ENCODE measurements at regions not wholly inside any gene's neighbourhood (a gene's known extent, or its start where the extent isn't known, plus 50 kb on each side); places are given as distances from the start of the nearest gene placed in this dataset.

DNA sequence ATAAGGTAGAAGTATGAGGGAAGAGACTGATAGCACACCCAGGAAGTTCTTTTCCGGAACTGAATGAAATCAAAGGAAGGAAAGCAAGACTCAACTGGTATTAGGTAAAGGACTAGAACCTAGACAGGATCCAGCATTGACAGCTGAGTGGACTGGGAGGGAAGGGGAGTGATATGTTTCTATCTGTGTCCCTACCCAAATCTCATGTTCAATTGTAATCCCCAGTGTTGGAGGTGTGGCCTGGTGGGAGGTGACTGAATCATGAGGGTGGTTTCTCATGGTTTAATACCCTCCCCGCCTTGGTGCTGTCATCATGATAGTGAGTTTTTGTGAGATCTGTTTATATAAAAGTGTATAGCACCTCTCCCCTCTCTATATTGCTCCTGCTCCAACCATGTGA is 415.9 kb upstream of the KCNMB2 start:
- TF ChIP-seq, protein P1, sequence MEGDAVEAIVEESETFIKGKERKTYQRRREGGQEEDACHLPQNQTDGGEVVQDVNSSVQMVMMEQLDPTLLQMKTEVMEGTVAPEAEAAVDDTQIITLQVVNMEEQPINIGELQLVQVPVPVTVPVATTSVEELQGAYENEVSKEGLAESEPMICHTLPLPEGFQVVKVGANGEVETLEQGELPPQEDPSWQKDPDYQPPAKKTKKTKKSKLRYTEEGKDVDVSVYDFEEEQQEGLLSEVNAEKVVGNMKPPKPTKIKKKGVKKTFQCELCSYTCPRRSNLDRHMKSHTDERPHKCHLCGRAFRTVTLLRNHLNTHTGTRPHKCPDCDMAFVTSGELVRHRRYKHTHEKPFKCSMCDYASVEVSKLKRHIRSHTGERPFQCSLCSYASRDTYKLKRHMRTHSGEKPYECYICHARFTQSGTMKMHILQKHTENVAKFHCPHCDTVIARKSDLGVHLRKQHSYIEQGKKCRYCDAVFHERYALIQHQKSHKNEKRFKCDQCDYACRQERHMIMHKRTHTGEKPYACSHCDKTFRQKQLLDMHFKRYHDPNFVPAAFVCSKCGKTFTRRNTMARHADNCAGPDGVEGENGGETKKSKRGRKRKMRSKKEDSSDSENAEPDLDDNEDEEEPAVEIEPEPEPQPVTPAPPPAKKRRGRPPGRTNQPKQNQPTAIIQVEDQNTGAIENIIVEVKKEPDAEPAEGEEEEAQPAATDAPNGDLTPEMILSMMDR (IDR thresholded peaks at IDR 0.05) = no peak
- TF ChIP-seq POLR2A (IDR thresholded peaks at IDR 0.05) = no peak

Data from adrenal gland (tissue), 5 donors.